ENCODE measurements at regions not wholly inside any gene's neighbourhood (a gene's known extent, or its start where the extent isn't known, plus 50 kb on each side); places are given as distances from the start of the nearest gene placed in this dataset.

DNA sequence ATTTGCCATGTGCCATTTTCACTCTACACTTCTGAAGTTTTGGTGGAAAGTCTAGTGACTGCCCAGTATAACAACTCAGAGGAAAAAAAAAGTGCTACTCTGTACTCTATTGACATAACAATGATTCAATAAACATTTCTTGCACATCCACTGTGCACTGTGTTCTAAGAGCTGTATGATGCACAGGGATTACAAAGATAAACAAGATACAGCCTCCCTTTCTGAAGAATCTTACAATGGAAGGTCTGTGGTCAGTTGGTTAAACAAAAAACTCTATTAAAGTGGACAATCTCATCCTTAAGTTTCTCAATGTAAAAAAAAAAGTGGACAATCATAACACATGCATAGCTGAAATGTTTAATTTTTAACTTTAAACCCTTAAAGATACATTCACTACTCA lies 105.7 kb upstream of the RASSF8 start:
- no peak overlapping the region for H2AFZ ChIP-seq (ENCODE audit: control insufficient read depth, low read length)
- H3K4me2 ChIP-seq (ENCODE audit: control insufficient read depth, extremely low read depth, insufficient read depth, low read depth, low read length), result no peak overlapping the region
- no peaks in the 10 kb centered on the region for H4K20me1 ChIP-seq (ENCODE audit: control insufficient read depth, extremely low read depth, insufficient read depth, low read length)
- H3K27me3 ChIP-seq (ENCODE audit: control insufficient read depth, extremely low read depth, insufficient read depth, low read length), result no peaks in the 10 kb centered on the region
- no peaks in the 10 kb centered on the region for H3K36me3 ChIP-seq (ENCODE audit: control insufficient read depth in 2 of 2, extremely low read depth in 1 of 2, insufficient read depth in 2 of 2, low read length in 2 of 2)
- H3K9me1 ChIP-seq (ENCODE audit: control insufficient read depth, extremely low read depth, insufficient read depth, low read length), result no peaks in the 10 kb centered on the region
- peaks cover 5% of the 10 kb centered on the region for H3K4me1 ChIP-seq (ENCODE audit: control insufficient read depth, extremely low read depth, insufficient read depth, low read length)
- H3K4me3 ChIP-seq (ENCODE audit: control insufficient read depth in 2 of 3, extremely low read depth in 1 of 3, insufficient read depth in 2 of 3, low read depth in 1 of 3, low read length in 3 of 3), result no peak overlapping the region
- H3K9ac ChIP-seq (ENCODE audit: control insufficient read depth, extremely low read depth, insufficient read depth, low read length), result no peak overlapping the region
- TF ChIP-seq CTCF (optimal IDR thresholded peaks at IDR 0.05 in 1 of 3, IDR thresholded peaks at IDR 0.05 in 1 of 3, conservative IDR thresholded peaks at IDR 0.05 in 1 of 3; ENCODE audit: extremely low read depth in 1 of 3, insufficient read depth in 2 of 3, low read length in 3 of 3), result no peak
- no peak for TF ChIP-seq EZH2 (IDR thresholded peaks at IDR 0.05; ENCODE audit: low read length)
- no peaks in the 10 kb centered on the region for H3K9me3 ChIP-seq (ENCODE audit: control insufficient read depth, low read depth, low read length)
- no peak overlapping the region for H3K27ac ChIP-seq (ENCODE audit: control insufficient read depth, insufficient read depth, low read length)
- no peaks in the 10 kb centered on the region for H3K79me2 ChIP-seq (ENCODE audit: control insufficient read depth, insufficient read depth, low read length)
- DNase-seq (ENCODE audit: low read depth, low spot score) (no peak), FAIRE-seq (no peak)
- dilution Hi-C loops (cut with MboI; ENCODE audit: extremely low pct_ligation_motif_present, low sequenced_read_pairs), result no loop called here

DNA sequence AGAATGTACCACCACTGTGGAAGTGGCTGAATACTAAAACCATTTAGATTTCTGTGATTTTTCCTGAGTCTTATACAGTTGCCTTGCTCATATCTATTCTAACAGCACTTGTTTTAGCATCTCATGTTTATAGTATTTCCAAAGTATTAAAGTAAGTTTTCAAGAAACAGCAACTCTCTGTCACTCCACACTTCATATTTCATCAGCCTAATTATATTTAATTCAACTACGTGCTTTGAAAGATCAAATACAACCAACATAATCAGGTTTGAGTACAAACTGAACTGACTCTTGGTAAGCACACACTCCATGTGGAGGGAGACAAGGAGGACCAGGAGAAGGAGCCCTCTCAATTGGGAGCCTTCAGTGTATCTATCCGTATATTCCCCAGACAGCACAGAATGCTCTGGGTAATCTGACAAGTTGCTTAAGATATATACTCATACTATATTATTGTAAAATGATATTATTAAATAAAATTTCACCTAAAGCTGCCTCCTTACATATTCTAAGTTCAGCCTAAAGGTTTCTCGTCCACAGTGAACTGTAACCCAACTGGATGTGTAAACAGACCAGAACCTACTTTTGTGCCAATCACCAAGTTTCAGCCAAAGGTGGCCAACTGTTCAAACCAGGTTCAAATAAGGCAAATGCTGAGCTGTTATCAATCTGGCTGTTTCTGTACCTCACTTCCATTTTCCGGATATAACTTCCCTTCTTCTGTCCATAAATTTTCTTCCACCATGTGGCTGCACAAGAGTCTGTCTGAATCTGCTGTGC lies 105.0 kb upstream of the RASSF8 start:
- H3K36me3 ChIP-seq (ENCODE audit: control insufficient read depth in 2 of 2, extremely low read depth in 1 of 2, insufficient read depth in 2 of 2, low read length in 2 of 2), result no peaks in the 10 kb centered on the region
- no peaks in the 10 kb centered on the region for H3K27me3 ChIP-seq (ENCODE audit: control insufficient read depth, extremely low read depth, insufficient read depth, low read length)
- no peak overlapping the region for H3K9ac ChIP-seq (ENCODE audit: control insufficient read depth, extremely low read depth, insufficient read depth, low read length)
- H3K4me3 ChIP-seq (ENCODE audit: control insufficient read depth in 2 of 3, extremely low read depth in 1 of 3, insufficient read depth in 2 of 3, low read depth in 1 of 3, low read length in 3 of 3), result no peak overlapping the region
- no peak for TF ChIP-seq EZH2 (IDR thresholded peaks at IDR 0.05; ENCODE audit: low read length)
- TF ChIP-seq CTCF (optimal IDR thresholded peaks at IDR 0.05 in 1 of 3, IDR thresholded peaks at IDR 0.05 in 1 of 3, conservative IDR thresholded peaks at IDR 0.05 in 1 of 3; ENCODE audit: extremely low read depth in 1 of 3, insufficient read depth in 2 of 3, low read length in 3 of 3), result no peak
- no peaks in the 10 kb centered on the region for H3K9me1 ChIP-seq (ENCODE audit: control insufficient read depth, extremely low read depth, insufficient read depth, low read length)
- FAIRE-seq (no peak), DNase-seq (ENCODE audit: low read depth, low spot score) (no peak)
- no peak overlapping the region for H3K27ac ChIP-seq (ENCODE audit: control insufficient read depth, insufficient read depth, low read length)
- H4K20me1 ChIP-seq (ENCODE audit: control insufficient read depth, extremely low read depth, insufficient read depth, low read length), result no peaks in the 10 kb centered on the region
- H3K9me3 ChIP-seq (ENCODE audit: control insufficient read depth, low read depth, low read length), result no peaks in the 10 kb centered on the region
- no peak overlapping the region for H3K4me2 ChIP-seq (ENCODE audit: control insufficient read depth, extremely low read depth, insufficient read depth, low read depth, low read length)
- H2AFZ ChIP-seq (ENCODE audit: control insufficient read depth, low read length), result no peak overlapping the region
- H3K79me2 ChIP-seq (ENCODE audit: control insufficient read depth, insufficient read depth, low read length), result no peaks in the 10 kb centered on the region
- H3K4me1 ChIP-seq (ENCODE audit: control insufficient read depth, extremely low read depth, insufficient read depth, low read length), result peaks cover 5% of the 10 kb centered on the region
- dilution Hi-C loops (cut with MboI; ENCODE audit: extremely low pct_ligation_motif_present, low sequenced_read_pairs), result no loop called here
